Left cardiac atrium (tissue), 4 donors: ENCODE measurements at regions not wholly inside any gene's neighbourhood (a gene's known extent, or its start where the extent isn't known, plus 50 kb on each side); places are given as distances from the start of the nearest gene placed in this dataset.
"Not testable (repeated sequence)": the region's sequence is repeated elsewhere in the genome, so short reads cannot be mapped to it uniquely, and the experiment has no call there.

Experiments used
- ATAC-seq, 2 donors: fragments of 200-7000 bp; cut with Tn5 transposase; one replicate each; pipeline ENCODE4 v1.9.1; 2020; ENCODE audit warnings: mild to moderate bottlenecking in 2 of 2, moderate library complexity in 2 of 2
- DNase-seq: peaks from one replicate; pipeline ENCODE4 v3.0.0-alpha.2; 2020
- intact Hi-C, 2 donors: fragments of 100-400 bp; cut with DNase I; formaldehyde crosslinking; loops; one replicate each; pipeline versions ENCODE4 v1.14.1 to v1.15.1; 2022 to 2023
- donor health status: DM: no; HTN: yes; CAD: no.
- donor health status: DM: no; HTN: yes; CAD: no; lungs with severe emphysema.
- donor health status: DM: yes; HTN: yes; CAD: no.
- donor health status: Dilated cardiomyopathy.

- intact Hi-C loops = no loop called here
- DNase-seq (no peak), ATAC-seq (no peak)
These were observed 1458.0 kb downstream of the OLFM4 start for GRCh38 chr13:54486421-54487166.

- no peak for ATAC-seq
- intact Hi-C loops = no loop called here
- DNase-seq = no peak
These were observed 1460.7 kb downstream of the OLFM4 start for GRCh38 chr13:54489359-54489758.

GRCh38 chr13:54492995-54493394 is 1464.4 kb downstream of the OLFM4 start:
- DNase-seq (no peak), ATAC-seq (no peak)
- intact Hi-C loops = no loop called here

GRCh38 chr13:54511366-54511765 is 1482.8 kb downstream of the OLFM4 start:
- DNase-seq (no peak), ATAC-seq (no peak)
- intact Hi-C loops = no loop called here

- no peak for ATAC-seq
- intact Hi-C loops = no loop called here
These were observed 1484.6 kb downstream of the OLFM4 start for GRCh38 chr13:54513254-54513653.

GRCh38 chr13:54536112-54536511 is 1507.5 kb downstream of the OLFM4 start:
- no peak for ATAC-seq

More at GRCh38 chr13:54513254-54513653, 1484.6 kb downstream of the OLFM4 start:
- DNase-seq = no peak

GRCh38 chr13:54563286-54563685 is 1534.7 kb downstream of the OLFM4 start:
- ATAC-seq = no peak
- DNase-seq = no peak
- intact Hi-C loops = no loop called here

More at GRCh38 chr13:54536112-54536511, 1507.5 kb downstream of the OLFM4 start:
- DNase-seq = no peak
- intact Hi-C loops = loop anchor here in 1 of 2 donors (5.0 kb wide), 1 partner anchor 754 kb away; no protein-coding TSS in a partner anchor

GRCh38 chr13:54572037-54572436 is 1543.4 kb downstream of the OLFM4 start:
- DNase-seq, ATAC-seq, intact Hi-C loops: not testable (repeated sequence)

GRCh38 chr13:54573186-54573585 is 1544.6 kb downstream of the OLFM4 start:
- intact Hi-C loops = no loop called here
- no peak for DNase-seq
- no peak for ATAC-seq

- intact Hi-C loops = no loop called here
- DNase-seq = no peak
- ATAC-seq = no peak
These were observed 1546.2 kb downstream of the OLFM4 start for GRCh38 chr13:54574791-54575190.

GRCh38 chr13:54591540-54591939 is 1562.9 kb downstream of the OLFM4 start:
- ATAC-seq (no peak), DNase-seq (no peak)
- intact Hi-C loops = no loop called here

GRCh38 chr13:54592201-54592600 is 1563.6 kb downstream of the OLFM4 start:
- intact Hi-C loops = no loop called here
- no peak for DNase-seq
- ATAC-seq = no peak

- DNase-seq (no peak), ATAC-seq (no peak)
- intact Hi-C loops = no loop called here
These were observed 1564.9 kb downstream of the OLFM4 start for GRCh38 chr13:54593504-54593903.

GRCh38 chr13:54597540-54598088 is 1569.0 kb downstream of the OLFM4 start:
- DNase-seq = no peak
- ATAC-seq = no peak
- intact Hi-C loops = no loop called here

- intact Hi-C loops = no loop called here
- no peak for ATAC-seq
- no peak for DNase-seq
These were observed 1570.8 kb downstream of the OLFM4 start for GRCh38 chr13:54599413-54599812.

- ATAC-seq (no peak), DNase-seq (no peak)
- intact Hi-C loops = no loop called here
These were observed 1578.3 kb downstream of the OLFM4 start for GRCh38 chr13:54606944-54607343.

- intact Hi-C loops = no loop called here
- ATAC-seq (no peak), DNase-seq (no peak)
These were observed 1578.8 kb downstream of the OLFM4 start for GRCh38 chr13:54607421-54607820.

- intact Hi-C loops = no loop called here
- ATAC-seq = no peak
- no peak for DNase-seq
These were observed 1582.8 kb downstream of the OLFM4 start for GRCh38 chr13:54611390-54611789.

- DNase-seq (no peak), ATAC-seq (no peak)
- intact Hi-C loops = no loop called here
These were observed 1586.1 kb downstream of the OLFM4 start for GRCh38 chr13:54614726-54615125.

GRCh38 chr13:54626504-54626903 is 1597.9 kb downstream of the OLFM4 start:
- ATAC-seq, intact Hi-C loops, DNase-seq: not testable (repeated sequence)
